HG03139 (cell line): ENCODE measurements at regions not wholly inside any gene's neighbourhood (a gene's known extent, or its start where the extent isn't known, plus 50 kb on each side); places are given as distances from the start of the nearest gene placed in this dataset.
"Not testable (repeated sequence)": the region's sequence is repeated elsewhere in the genome, so short reads cannot be mapped to it uniquely, and the experiment has no call there.

Source experiments
- ATAC-seq: cut with Tn5 transposase; IDR thresholded peaks from one replicate; pipeline ENCODE4 v1.9.1; 2021; ENCODE audit not compliant: unreplicated experiment

DNA sequence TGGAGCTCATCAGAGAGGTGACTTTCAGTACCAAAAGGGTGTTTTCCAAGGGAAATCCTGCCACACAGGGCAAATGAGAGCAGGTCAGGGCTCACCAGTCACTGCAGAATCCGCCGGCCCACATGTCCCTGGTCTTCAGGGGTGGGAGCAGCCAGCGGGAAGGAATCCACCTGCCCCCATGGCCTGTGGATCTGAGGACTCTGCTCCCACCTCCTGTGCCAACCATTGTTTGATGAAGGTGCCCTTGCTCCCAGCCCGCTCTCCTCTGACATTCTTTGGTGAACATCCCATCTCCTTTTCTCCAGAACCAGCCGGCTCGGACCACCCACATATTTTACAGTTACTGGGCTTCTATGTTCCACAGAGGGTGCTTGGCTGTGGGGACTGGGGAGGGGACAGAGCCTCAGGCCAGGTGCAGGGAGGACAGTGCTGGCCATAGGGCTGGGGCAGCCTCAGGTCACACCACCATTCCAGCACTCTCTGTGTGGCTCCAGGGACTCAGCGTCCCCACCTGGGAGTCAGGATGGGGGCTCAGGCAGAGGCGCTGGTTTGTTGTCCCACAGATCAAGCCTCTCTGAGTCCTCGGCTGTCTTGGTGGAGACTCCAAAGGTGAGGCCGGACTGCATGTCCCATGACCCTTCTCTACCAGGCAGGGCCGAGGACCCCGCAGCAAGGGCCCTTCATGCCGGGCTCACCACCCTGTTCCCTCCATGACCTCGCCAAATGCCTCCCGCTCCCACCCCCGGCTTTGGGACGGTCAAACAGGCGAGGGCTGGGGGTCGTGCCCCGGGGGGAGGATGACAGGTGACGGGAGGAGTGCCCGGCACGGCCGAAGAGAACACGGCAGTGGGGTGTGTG, 183.2 kb upstream of the ZNF469 start:
- ATAC-seq, result not testable (repeated sequence)

DNA sequence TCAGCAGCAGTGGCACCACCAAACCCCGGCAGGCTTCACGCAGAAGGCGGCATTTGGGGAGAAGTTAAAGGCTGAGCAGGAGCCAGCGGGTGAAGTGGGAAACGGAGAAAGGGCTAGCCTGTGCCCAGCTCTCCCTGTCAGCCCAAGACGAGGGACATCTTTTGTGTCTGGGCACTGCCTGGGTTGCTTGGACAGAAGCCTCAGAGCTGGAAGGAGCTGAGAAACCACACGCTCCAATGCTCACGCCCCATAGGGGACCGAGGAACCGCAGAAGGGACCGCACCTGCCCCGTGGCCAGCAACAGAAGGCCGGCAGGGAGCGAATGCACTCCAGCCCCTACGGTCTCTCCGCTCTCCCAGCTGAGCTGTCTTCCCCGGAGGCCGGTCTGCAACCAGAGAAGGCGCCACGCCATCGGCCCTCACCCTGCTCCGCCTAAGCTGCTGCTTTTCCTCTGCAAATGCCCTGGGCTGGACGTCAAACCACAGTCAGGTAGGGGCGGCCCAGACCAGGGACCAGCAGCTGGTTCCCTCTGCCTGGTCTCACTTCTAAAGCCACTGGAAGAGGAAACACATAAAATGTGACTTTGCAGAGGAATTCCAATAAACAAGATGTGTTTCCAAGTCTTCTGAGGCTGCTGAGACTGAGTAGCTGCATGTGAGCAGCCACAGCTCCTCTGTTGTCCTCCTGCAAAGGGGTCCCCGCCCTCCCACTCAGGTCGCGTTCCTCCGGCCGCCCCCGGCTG, 182.4 kb upstream of the ZNF469 start:
- not testable (repeated sequence) for ATAC-seq

DNA sequence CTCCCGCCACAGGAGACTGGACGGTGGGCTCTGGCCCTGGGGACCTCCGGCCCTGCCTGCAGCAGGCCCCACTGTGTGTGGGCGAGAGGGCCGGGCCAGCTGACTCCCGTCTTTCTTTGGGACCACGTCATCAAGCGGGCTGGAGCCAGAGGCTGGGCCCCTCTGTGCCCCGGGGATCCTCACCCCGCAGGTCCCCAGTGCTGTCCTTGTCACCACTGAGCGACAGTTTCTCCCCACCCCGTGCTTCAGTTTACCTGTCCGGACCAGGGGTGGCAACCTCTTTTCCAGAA, 181.9 kb upstream of the ZNF469 start:
- ATAC-seq, result no peak

DNA sequence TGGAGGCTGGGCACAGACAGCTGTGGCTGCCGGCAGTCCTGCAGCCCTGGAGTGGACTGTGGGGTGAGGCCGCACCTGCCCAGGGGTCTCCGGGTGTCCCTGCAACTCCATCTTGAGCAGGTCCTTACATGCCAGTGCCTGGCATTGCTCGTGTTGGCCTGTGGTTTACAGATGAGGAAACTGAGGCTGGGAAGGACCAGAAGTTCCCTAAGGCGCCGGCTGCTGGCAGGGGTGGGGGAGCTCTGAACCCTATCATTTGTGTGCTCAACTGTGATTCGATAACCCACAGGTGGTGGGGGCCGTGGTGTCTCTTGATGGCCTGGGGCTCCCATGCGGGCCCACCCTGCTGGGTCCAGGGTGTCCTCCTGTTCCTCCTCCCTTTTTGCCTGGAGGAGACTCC, 181.1 kb upstream of the ZNF469 start:
- not testable (repeated sequence) for ATAC-seq

DNA sequence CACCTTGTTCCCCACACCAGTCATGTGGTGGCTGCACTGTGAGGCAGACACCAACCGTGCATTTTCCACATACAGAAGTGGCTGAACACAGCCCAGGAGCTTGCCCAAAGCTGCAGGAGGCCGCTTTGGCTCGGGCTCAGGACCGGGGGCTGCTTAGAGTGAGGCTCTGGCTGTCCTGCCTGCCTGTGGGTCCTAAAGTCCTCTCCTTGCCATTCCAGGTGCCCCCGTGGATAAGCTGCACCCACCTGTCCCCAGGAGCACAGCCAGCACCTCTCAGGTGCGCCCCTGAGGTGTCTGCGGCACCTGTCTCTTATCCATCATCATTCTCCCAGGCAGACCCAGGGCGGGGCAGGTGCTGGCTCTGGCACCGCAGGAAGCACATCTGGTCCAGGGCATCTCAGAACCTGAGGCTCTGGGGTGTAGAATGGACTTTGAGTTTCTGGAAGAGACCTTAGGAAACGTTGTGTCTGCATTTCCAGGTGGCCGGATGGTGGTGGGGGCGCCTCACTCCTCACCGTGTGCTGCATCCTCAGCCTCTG, 180.5 kb upstream of the ZNF469 start:
- no peak for ATAC-seq

DNA sequence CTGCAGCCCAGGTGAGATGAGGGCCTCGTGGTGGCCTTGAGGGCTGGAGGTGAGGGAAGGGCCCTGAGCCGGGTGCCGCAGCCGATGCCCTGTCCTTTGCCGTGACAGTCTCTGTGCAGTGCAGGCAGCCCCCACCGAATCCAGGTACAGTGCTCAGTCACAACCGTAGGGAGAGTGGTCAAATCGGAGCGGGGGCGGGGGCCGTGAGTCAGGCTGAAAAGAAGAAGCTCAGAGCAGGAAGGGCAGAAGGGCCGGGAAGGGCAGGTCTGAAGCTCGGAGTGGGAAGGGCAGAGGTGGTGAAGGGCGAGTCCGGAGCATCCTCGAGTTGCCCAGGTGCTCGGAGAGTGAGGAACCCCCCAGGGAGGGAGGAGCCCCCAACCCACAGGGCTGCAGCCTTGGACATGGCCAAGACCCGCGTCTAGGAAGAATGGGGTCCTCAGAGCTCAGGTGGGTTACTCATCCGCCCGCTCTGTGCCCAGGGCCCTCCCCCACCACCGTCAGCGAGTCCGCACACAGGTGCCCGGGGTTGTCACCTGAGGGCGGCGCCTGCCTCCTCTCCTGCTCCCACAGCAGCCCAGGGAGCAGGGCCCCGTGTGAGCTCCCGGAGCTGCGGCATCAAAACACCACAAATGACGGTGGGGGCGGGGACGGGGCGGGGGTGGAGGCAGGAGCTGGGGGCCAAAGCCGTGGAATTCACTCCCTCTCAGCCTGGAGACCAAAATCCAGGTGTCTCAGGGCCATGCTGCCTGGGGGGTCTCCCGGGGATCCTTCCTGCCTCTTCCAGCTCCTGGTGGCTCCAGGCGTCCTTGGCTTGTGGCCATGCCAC, 179.7 kb upstream of the ZNF469 start:
- ATAC-seq, result not testable (repeated sequence)

DNA sequence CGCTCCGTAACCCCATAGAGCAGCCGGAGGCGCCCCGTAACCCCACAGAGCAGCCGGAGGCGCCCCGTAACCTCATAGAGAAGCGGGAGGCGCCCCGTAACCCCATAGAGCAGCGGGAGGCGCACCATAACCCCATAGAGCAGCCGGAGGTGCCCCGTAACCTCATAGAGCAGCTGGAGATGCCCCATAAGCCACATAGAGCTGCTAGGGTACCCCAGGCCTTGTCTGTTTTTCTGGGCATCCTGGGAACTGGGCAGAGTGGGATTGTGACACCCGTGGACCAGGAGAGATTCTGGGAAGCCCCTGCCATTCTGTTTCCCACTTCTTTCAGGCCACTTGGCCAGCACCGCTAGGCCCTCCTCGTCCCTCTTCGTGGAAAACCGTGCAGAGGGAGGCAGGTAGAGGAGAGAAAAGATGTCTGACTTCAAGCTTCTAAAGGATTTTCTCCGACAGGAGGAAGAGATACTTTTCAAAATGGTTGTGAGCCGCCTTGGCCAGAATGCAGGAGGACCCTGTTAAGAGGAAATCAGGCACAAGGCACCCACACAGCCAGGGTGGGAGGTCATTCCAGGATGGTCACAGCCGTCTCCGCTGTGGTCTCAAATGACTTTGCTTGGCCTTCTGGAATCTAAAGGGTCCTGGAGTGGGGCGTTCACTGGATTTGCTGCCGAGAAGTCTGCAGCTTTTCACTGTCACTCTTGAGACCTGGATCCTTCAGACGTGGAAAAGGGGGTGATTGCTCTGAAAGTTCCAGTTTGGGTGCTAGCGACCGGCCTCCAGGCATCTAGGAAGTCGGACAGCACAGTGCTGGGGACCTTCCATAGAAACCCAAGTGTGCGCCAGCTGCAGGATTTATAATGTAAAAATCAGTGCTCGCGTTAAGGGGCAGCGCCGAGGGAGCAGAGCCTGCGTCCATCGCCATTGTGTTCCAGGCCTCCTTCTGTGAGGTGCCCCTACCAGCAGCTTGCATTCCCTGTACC, 178.3 kb upstream of the ZNF469 start:
- not testable (repeated sequence) for ATAC-seq

DNA sequence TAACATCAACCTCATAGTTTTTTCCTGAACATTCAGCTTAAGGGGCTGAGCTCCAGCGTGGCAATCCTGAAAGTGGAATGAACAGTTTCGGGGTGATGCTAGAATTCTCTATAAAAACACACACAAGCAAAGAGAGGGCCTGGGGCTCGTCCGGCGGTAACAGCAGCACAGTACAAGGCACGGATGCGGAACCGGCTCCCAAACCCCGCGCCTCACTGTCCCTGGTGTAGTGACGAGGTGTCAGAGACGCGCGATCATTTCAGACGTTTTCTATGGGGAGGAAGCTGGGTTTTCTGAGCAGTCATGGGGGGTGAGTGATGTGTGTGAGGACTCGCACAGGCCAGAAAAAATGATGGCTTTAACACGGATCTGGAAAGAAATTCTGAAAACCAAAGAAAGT, 177.3 kb upstream of the ZNF469 start:
- ATAC-seq, result not testable (repeated sequence)

DNA sequence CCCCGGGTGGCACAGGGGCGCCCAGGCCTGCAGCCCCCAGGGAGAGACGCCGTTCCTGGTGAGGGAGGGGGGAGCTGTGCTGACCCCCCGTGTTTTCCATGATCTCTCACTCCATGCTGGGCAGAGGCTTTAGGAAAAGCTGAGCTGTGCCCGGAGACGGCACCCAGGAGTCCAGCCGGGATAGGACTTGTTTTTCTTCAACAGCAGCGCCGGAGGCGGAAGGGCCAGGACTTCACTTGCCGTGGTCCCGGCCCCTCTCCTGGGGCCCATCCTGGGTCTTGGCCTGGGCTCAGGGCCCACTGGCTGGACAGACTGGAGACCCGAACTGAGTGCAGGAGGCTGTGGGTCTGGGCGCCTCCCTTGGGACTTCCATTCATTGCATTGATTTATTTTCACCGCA, 176.8 kb upstream of the ZNF469 start:
- ATAC-seq, result not testable (repeated sequence)

DNA sequence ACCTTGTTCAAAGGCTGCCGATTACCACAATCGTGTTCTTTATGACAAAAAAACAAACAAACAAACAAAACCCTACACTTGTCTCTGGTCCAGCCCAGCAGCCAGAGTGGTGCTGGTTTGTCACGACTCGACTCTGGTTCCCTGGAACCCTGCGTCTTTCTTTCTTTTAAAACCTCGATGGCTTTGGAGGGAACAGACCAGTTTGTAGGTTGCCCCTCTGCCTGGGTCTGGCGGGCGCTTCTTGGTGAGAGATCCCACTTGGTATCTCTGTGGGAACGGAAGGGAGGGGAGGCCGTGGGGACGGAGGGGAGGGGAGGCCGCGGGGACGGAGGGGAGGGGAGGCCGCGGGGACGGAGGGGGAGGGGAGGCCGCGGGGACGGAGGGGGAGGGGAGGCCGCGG, 176.2 kb upstream of the ZNF469 start:
- ATAC-seq, result not testable (repeated sequence)

DNA sequence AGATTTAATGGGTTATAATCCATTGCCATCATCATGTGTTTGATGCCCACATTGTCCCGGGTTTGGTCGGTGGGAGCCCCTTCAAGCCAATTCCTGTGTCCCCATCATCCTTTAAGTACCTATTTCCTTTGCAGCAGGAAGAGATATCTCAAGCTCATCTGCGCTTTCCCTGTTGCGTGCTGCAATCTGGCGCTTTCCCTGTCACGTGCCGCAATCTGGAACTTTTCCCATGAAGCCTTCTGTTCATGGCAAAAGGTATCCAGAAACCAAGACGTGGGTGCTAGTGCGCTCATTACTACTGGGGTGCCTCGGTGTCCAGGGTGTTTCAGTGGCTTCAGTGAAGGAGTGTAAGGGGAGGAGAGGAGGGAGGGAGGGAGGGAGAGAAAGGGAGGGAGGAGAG, 174.6 kb upstream of the ZNF469 start:
- no peak for ATAC-seq

DNA sequence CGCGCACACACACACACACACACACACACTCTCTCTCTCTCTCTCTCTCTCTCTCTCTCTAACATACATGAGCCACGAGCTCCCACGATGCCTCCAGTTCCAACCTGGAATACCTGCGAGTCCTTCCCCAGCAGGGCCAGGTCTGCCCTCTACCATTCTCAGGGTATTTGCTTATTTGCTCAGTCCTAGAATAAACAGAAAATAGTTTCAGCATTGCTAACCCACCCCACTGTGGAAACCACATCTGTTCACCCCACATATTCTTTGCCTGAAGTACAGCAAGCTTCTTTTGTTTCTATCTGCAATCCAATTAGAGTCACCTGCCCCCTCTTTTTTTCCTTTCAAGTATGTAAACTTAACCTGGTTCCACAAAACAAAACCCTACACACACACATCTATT, 174.0 kb upstream of the ZNF469 start:
- not testable (repeated sequence) for ATAC-seq

DNA sequence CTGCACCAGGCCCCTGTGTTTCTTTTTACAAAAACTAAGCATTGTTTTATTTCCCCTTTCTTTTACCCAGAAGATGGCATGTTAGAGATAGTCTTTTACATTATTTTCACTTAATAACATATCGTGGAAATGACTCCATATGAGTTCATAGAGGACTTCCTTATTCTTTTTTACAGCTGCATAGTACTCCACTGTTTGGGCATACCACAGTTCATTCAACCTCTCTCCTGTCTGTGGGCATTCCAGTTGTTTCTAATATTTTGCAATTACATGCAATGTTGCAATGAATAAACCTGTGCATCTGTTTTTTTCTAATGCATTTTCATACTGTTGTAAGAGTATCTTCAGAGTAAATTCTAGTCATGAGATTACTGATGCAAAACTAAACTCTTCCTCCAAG, 173.2 kb upstream of the ZNF469 start:
- not testable (repeated sequence) for ATAC-seq

DNA sequence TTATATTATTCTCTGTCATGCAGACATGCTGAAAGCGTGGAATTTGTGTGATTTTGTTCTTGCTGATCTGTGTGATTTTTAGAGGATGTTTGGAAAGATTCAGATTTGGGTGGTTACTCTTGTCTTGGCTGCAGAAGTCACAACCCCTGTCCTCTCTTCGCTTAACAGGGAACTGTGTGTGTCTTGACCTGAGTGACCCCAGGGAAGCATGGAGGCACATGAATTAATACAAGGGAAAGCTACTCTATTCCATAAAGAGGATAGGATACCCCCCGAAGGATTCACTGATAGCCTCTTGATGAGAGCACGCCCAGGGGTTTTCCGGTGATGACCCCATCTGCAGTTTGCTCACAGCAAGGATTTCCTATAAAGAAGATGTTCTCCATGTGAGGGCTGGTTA, 168.8 kb upstream of the ZNF469 start:
- ATAC-seq, result not testable (repeated sequence)

DNA sequence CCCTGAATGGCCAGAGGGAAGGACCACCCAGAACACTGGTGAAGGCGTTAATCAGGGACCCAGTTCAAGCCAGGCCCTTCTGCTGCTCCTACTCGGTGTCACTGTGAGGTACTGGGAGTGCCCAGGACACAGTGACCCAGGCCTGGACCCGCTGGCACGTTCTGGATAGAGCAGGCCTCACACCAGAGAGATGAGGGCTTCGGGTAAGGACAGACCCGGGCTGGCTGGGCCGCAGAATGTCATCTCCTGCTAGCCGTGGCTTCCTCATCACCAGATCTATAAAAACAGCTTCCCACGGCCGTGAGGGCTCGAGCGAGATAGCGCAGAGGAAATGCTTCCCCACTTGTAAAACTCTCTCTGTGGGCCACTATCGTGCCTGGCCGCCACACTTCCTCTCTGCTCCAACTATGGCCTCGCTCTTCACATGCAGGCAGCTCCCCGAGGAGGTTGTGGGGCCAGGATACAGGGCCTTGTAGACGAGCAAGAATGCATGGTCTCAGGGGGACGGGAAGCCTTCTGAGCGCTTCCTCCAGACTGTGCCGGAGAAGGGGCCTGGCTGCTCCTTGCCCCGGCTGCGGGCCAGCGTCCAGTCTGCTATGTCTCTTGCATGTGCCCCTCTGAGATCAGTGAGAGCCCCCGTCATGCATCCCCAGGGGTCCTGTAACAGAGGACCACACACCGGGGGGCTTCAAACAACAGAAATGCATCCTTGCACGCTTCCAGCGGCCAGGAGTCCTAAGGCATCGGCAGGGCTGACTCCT, 161.6 kb upstream of the ZNF469 start:
- not testable (repeated sequence) for ATAC-seq

DNA sequence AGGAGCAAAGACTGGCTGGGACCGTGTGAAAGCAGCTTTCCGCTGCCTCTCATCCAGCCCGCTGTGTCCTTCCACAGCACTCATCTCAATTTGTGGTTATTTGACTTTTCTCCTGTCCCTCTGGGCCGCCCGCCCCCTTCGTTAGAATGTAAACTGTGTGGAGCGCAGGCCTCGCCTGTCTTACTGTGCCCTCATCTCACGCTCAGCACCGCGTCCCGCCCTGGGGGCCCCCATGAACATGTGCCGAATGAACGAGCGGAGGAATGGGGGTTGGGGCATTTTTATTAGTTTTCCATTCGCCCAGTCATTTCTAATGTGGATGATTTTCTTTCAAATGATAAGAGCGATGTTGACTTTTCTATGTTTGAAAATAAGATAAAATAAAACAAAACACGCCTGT, 159.1 kb upstream of the ZNF469 start:
- not testable (repeated sequence) for ATAC-seq

DNA sequence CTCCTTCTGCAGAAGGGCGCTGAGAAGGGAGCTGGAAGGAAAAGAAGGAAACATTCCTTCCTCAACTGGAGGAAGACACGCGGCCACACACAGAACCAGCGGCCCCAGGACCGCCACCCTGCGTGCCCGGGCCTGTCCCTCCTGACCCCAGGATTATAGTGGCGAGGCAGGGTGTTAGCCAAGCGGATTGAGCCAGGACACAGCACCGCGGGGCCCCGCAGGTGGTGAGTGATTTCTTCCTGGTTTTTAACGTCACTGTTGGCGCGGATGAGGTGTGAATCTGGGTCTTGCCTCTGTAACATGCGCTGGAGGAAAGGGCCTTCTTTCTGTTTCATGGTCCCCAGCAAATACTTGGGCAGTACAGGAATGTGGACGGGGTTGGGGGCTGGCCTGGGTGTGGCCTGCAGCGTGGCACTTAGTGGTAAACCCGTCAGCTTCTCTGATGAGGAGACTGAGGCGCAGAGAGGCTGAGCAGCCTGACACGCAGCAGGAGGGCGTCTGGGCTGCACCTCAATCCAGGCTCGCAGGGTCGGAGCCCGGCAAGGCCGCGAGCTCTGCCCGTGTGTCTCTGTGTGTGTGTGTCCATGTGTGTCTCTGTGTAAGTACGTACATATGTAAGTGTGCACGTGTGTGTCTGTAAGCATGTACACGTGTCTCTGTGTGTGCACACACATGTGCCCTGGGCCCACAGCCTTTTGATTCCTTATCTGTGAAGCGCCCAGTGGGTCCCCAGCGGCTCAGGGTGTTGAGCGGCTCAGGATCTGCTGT, 158.4 kb upstream of the ZNF469 start:
- ATAC-seq, result not testable (repeated sequence)

DNA sequence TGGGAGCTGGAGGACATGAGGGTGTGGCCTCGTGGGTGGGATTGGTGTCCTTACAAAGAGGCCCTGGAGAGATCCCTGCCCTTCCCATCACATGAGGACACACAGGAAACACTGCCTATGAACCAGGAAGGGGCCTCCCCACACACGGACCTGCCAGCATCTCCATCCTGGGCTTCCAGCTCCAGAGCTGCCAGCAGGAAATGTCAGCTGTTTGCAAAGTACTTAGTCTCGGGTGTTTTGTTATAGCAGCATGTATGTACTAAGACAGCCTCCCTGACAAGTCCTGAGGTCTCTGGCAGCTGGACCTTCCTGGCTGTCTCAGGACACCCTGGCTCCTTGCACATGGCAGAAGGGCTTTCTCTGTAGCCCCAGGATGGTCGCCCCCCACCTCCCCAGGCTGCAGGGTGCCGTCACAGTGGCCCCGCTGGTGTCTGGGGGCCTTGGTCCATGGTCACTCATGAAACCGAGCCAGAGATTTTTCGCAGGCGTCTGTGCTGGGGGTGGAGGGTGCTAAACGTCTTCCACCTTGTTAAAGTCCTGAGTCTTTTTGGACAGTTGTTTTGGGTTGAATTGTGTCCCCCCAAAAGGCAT, 157.0 kb upstream of the ZNF469 start:
- ATAC-seq, result not testable (repeated sequence)
